ENCODE measurements at regions not wholly inside any gene's neighbourhood (a gene's known extent, or its start where the extent isn't known, plus 50 kb on each side); places are given as distances from the start of the nearest gene placed in this dataset.

DNA sequence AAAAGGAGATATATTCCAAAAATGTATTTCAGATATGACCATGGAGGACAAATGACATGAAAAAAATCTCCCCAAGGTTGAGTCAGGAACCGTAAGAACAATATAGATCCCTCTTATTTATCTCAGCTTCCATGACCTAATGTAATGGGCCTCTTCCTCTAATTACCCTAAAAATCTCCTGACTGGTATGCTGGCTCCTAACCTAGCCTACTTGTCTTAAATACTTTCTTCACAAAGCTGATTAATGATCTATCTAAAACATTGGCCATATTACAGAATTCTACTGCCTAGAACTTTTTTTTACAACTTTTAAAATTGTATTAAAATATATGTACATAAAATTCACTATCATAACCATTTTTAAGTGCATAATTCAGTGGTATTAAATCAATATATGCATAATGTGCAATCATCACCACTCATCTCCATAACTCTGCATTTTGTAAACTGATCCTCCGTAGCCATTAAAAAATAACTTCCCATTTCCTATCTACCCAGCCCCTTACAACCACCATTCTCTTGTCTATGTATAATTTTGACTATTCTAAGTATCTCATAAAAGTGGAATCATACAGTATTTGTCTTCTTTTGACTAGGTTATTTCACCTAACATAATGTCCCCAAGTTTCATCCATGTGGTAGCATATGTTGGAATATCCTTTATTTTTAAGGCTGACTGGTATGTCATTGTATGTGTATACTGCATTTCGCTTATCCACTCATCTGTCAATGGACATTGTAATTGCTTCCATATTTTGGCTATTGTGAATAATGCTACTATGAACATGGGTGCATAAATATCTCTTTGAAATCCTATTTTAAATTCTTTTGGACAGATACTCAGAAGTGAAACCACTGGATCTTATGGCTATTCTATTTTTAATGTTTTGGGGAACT is 464.6 kb downstream of the ADAMTS20 start:
- no peak for TF ChIP-seq CTCF (IDR thresholded peaks at IDR 0.05; ENCODE audit: low read depth, low read length)
- TF ChIP-seq POLR2A (IDR thresholded peaks at IDR 0.05; ENCODE audit: extremely low read depth, insufficient read length) = no peak
- no peak for TF ChIP-seq MAX (IDR thresholded peaks at IDR 0.05; ENCODE audit: low read depth, low read length)
- no peak for TF ChIP-seq MYC (IDR thresholded peaks at IDR 0.05; ENCODE audit: low read depth, low read length)
